Trophoblast cell (in vitro differentiated cells and primary cell): ENCODE measurements at regions not wholly inside any gene's neighbourhood (a gene's known extent, or its start where the extent isn't known, plus 50 kb on each side); places are given as distances from the start of the nearest gene placed in this dataset.
A peak's percentile ranks its signal among the peaks of the same experiment; 100 is the strongest.

Experiments
- DNase-seq, 2 donors: peaks; one replicate each; pipeline ENCODE4 v3.0.0-alpha.2; 2016
- H2AFZ ChIP-seq: 2 replicates; pipeline ENCODE4 v1.6.1; 2013; ENCODE audit warnings: low read length, moderate library complexity, mild to moderate bottlenecking; ENCODE audit not compliant: insufficient read depth, poor library complexity
- H2AK5ac ChIP-seq: 2 replicates; pipeline ENCODE4 v1.6.1; 2013; ENCODE audit warnings: mild to moderate bottlenecking, low read length
- H2BK120ac ChIP-seq: 2 replicates; pipeline ENCODE4 v1.6.1; 2013; ENCODE audit warnings: low read length, mild to moderate bottlenecking, moderate library complexity; ENCODE audit not compliant: insufficient read depth, poor library complexity
- H2BK12ac ChIP-seq: 2 replicates; pipeline ENCODE4 v1.6.1; 2013; ENCODE audit warnings: mild to moderate bottlenecking, low read length, moderate library complexity
- H2BK5ac ChIP-seq: 2 replicates; pipeline ENCODE4 v1.6.1; 2013; ENCODE audit warnings: low read length, low read depth, moderate library complexity, mild to moderate bottlenecking; ENCODE audit not compliant: poor library complexity
- H3K14ac ChIP-seq: 2 replicates; pipeline ENCODE4 v1.6.1; 2013; ENCODE audit warnings: mild to moderate bottlenecking, low read length
- H3K18ac ChIP-seq: 2 replicates; pipeline ENCODE4 v1.6.1; 2013; ENCODE audit warnings: mild to moderate bottlenecking, low read length
- H3K23ac ChIP-seq: 2 replicates; pipeline ENCODE4 v1.6.1; 2013; ENCODE audit warnings: low read length
- H3K27ac ChIP-seq: 2 replicates; pipeline ENCODE4 v1.5.1; 2013; ENCODE audit warnings: low read depth, mild to moderate bottlenecking, inconsistent platforms, low read length, moderate library complexity
- H3K27me3 ChIP-seq: 2 replicates; pipeline ENCODE4 v1.6.1; 2013; ENCODE audit warnings: inconsistent platforms, mild to moderate bottlenecking, low read length, moderate library complexity; ENCODE audit not compliant: insufficient read depth
- H3K36me3 ChIP-seq, 2 experiments: 1 replicate in 1 of 2; 2 replicates in 1 of 2; pipeline ENCODE4 v1.6.1; 2013; ENCODE audit warnings: low read length in 2 of 2, mild to moderate bottlenecking in 2 of 2, moderate library complexity in 1 of 2; ENCODE audit not compliant: insufficient read depth in 2 of 2, control insufficient read depth in 1 of 2
- H3K4ac ChIP-seq: 2 replicates; pipeline ENCODE4 v1.6.1; 2013; ENCODE audit warnings: low read depth, mild to moderate bottlenecking, low read length, moderate library complexity
- H3K4me1 ChIP-seq, 2 experiments: 1 replicate in 1 of 2; 2 replicates in 1 of 2; pipeline ENCODE4 v1.6.1; 2013; ENCODE audit warnings: low read length in 2 of 2, mild to moderate bottlenecking in 2 of 2, moderate library complexity in 1 of 2; ENCODE audit not compliant: insufficient read depth in 2 of 2, control insufficient read depth in 1 of 2
- H3K4me2 ChIP-seq: 2 replicates; pipeline ENCODE4 v1.6.1; 2013; ENCODE audit warnings: inconsistent platforms, mild to moderate bottlenecking, low read length, moderate library complexity
- H3K4me3 ChIP-seq: 2 replicates; pipeline ENCODE4 v1.5.1; 2013; ENCODE audit warnings: mild to moderate bottlenecking, low read depth, low read length, inconsistent platforms
- H3K79me1 ChIP-seq: one replicate; pipeline ENCODE4 v1.6.1; 2013; ENCODE audit warnings: low read length
- H3K79me2 ChIP-seq: 2 replicates; pipeline ENCODE4 v1.6.1; 2013; ENCODE audit warnings: low read length, mild to moderate bottlenecking; ENCODE audit not compliant: control insufficient read depth, insufficient read depth, poor library complexity
- H3K9ac ChIP-seq: 2 replicates; pipeline ENCODE4 v1.6.1; 2013; ENCODE audit warnings: mild to moderate bottlenecking, low read length
- H3K9me3 ChIP-seq: 2 replicates; pipeline ENCODE4 v1.6.1; 2013; ENCODE audit warnings: low read depth, mild to moderate bottlenecking, control low read depth, inconsistent platforms, low read length; ENCODE audit not compliant: insufficient read depth
- H4K12ac ChIP-seq: 2 replicates; pipeline ENCODE4 v1.6.1; 2013; ENCODE audit warnings: low read depth, mild to moderate bottlenecking, low read length, moderate library complexity
- H4K8ac ChIP-seq: 2 replicates; pipeline ENCODE4 v1.6.1; 2013; ENCODE audit warnings: low read depth, mild to moderate bottlenecking, low read length, moderate library complexity
- H4K91ac ChIP-seq: one replicate; pipeline ENCODE4 v1.6.1; 2013; ENCODE audit warnings: low read depth, mild to moderate bottlenecking, low read length, moderate library complexity
- WGBS: extraction: QIAGEN DNeasy Blood & Tissue Kit; methylation state at CpG from one replicate; pipeline ENCODE4 v1.1.7; 2013; ENCODE audit warnings: missing lambda C conversion rate; ENCODE audit not compliant: insufficient read length, insufficient coverage; ENCODE audit errors: extremely low coverage; 5-methylcytosine and 5-hydroxymethylcytosine counted together

- Histone ChIP-seq H3K4ac (no peak overlapping the region), H3K4me3 (no peak overlapping the region), H3K27ac (no peak overlapping the region), H2BK12ac (peak overlapping the region; percentile 70), H4K12ac (no peak overlapping the region), H2AFZ (no peak overlapping the region), H3K27me3 (no peaks in the 10 kb centered on the region), H3K9me3 (no peaks in the 10 kb centered on the region), H3K23ac (no peak overlapping the region), H3K9ac (no peak overlapping the region), H3K18ac (no peak overlapping the region), H2BK120ac (no peak overlapping the region), H3K79me2 (peaks cover 5% of the 10 kb centered on the region), H3K14ac (no peak overlapping the region), H4K91ac (peak overlapping the region; percentile 48), H3K4me2 (no peak overlapping the region), H2BK5ac (no peak overlapping the region), H4K8ac (no peak overlapping the region), H2AK5ac (no peak overlapping the region), H3K4me1 (peaks cover 13 to 23% of the 10 kb centered on the region in 2 experiments), H3K36me3 (peaks cover 0 to 3% of the 10 kb centered on the region in 2 experiments), H3K79me1 (peaks cover 21% of the 10 kb centered on the region)
- no peak for DNase-seq
- WGBS, result no CpG with 5 or more reads among the region's 2 CpGs
Measured at GRCh38 chr2:43034242-43034619, 192.2 kb downstream of the ZFP36L2 start.

GRCh38 chr2:43033466-43034241 is 192.8 kb downstream of the ZFP36L2 start:
- no peak overlapping the region for H2BK5ac ChIP-seq
- WGBS, result no CpG with 5 or more reads among the region's 13 CpGs

GRCh38 chr2:43033016-43033270 is 193.5 kb downstream of the ZFP36L2 start:
- no peak overlapping the region for H4K8ac ChIP-seq
- H4K12ac ChIP-seq, result no peak overlapping the region
- H2BK120ac ChIP-seq, result no peak overlapping the region
- DNase-seq, result no peak
- H3K79me1 ChIP-seq, result peaks cover 12% of the 10 kb centered on the region
- H4K91ac ChIP-seq, result peak overlapping the region; percentile 86
- H3K36me3 ChIP-seq, result peaks cover 0 to 3% of the 10 kb centered on the region in 2 experiments
- peak overlapping the region; percentile 44 for H2AK5ac ChIP-seq
- no peak overlapping the region for H2BK5ac ChIP-seq
- WGBS, result no CpG with 5 or more reads among the region's 7 CpGs
- peaks cover 7 to 12% of the 10 kb centered on the region in 2 experiments for H3K4me1 ChIP-seq
- H2AFZ ChIP-seq, result peak overlapping the region; percentile 26
- H3K9ac ChIP-seq, result no peak overlapping the region
- H3K9me3 ChIP-seq, result no peaks in the 10 kb centered on the region
- H3K4me3 ChIP-seq, result no peak overlapping the region
- H3K4ac ChIP-seq, result no peak overlapping the region
- H3K4me2 ChIP-seq, result no peak overlapping the region
- no peak overlapping the region for H3K18ac ChIP-seq
- no peak overlapping the region for H3K27ac ChIP-seq
- H3K23ac ChIP-seq, result no peak overlapping the region
- no peak overlapping the region for H3K14ac ChIP-seq
- H3K79me2 ChIP-seq, result no peaks in the 10 kb centered on the region
- H2BK12ac ChIP-seq, result peak overlapping the region; percentile 80
- no peaks in the 10 kb centered on the region for H3K27me3 ChIP-seq

More at GRCh38 chr2:43033466-43034241, 192.8 kb downstream of the ZFP36L2 start:
- no peak overlapping the region for H3K9ac ChIP-seq
- H3K4me2 ChIP-seq, result no peak overlapping the region
- H3K79me2 ChIP-seq, result no peaks in the 10 kb centered on the region
- H2BK12ac ChIP-seq, result peak overlapping the region; percentile 21
- no peak overlapping the region for H4K91ac ChIP-seq
- H3K36me3 ChIP-seq, result peaks cover 0 to 3% of the 10 kb centered on the region in 2 experiments
- H2BK120ac ChIP-seq, result no peak overlapping the region
- peak overlapping the region; percentile 57 for H2AK5ac ChIP-seq
- peaks cover 15% of the 10 kb centered on the region for H3K79me1 ChIP-seq
- H3K27ac ChIP-seq, result no peak overlapping the region
- no peak overlapping the region for H3K23ac ChIP-seq
- H3K18ac ChIP-seq, result no peak overlapping the region
- no peak for DNase-seq
- H2AFZ ChIP-seq, result no peak overlapping the region
- peaks cover 7 to 17% of the 10 kb centered on the region in 2 experiments for H3K4me1 ChIP-seq
- no peak overlapping the region for H4K12ac ChIP-seq
- no peak overlapping the region for H4K8ac ChIP-seq
- H3K4ac ChIP-seq, result no peak overlapping the region
- no peaks in the 10 kb centered on the region for H3K9me3 ChIP-seq
- H3K27me3 ChIP-seq, result no peaks in the 10 kb centered on the region
- no peak overlapping the region for H3K14ac ChIP-seq
- H3K4me3 ChIP-seq, result no peak overlapping the region

- Histone ChIP-seq H2BK120ac (no peak overlapping the region), H3K23ac (no peak overlapping the region), H2BK12ac (peak overlapping the region; percentile 80), H3K18ac (no peak overlapping the region), H2BK5ac (no peak overlapping the region), H3K27me3 (no peaks in the 10 kb centered on the region), H3K9me3 (no peaks in the 10 kb centered on the region), H4K12ac (no peak overlapping the region), H4K8ac (no peak overlapping the region), H3K4me2 (no peak overlapping the region), H3K14ac (no peak overlapping the region), H3K27ac (no peak overlapping the region), H3K79me1 (peaks cover 15% of the 10 kb centered on the region), H3K9ac (no peak overlapping the region), H2AFZ (peak overlapping the region; percentile 26), H2AK5ac (peak overlapping the region; percentile 44), H3K4me1 (peaks cover 7 to 12% of the 10 kb centered on the region in 2 experiments), H3K4me3 (no peak overlapping the region), H3K4ac (no peak overlapping the region), H3K79me2 (no peaks in the 10 kb centered on the region), H3K36me3 (peaks cover 0 to 3% of the 10 kb centered on the region in 2 experiments), H4K91ac (peak overlapping the region; percentile 86)
- no peak for DNase-seq
- WGBS, result no CpG with 5 or more reads among the region's 14 CpGs
Measured at GRCh38 chr2:43032213-43033015, 194.0 kb downstream of the ZFP36L2 start.
